ENCODE measurements at regions not wholly inside any gene's neighbourhood (a gene's known extent, or its start where the extent isn't known, plus 50 kb on each side); places are given as distances from the start of the nearest gene placed in this dataset.

DNA sequence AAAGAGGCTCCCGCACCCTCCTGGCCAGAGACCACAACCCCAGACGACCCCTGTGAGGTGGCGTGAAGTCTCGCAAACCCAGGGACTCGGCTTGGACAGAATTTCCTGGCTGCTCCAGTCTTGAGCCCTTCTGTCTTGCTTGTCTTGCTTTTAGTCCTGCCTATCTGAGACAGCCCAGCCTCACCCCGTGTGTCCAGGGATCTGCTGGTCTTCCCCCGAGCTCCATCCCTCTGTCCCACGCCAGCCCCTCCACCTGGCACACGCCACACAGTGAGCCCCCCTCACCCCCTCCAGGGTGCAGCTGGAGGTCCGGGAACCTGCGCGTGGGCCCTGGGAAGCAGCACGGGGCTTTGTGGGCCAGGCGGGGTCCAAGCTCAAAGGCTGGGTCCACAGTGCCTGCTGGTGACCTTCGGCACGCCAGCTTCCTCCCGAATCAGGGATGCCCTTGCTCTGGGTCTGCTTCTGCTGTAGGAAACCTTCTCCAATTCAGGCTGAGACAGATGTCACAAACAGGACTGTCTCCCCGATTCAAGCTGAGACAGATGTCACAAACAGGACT is 97.1 kb downstream of the SIK1 start:
- Histone ChIP-seq H3K36me3 (ENCODE audit: control insufficient read depth in 1 of 2, insufficient read depth in 2 of 2, low read length in 2 of 2) (no peaks in the 10 kb centered on the region), H3K9me3 (ENCODE audit: control insufficient read depth in 1 of 2, low read length in 2 of 2) (no peaks in the 10 kb centered on the region), H3K4me1 (ENCODE audit: control insufficient read depth in 1 of 2, insufficient read depth in 2 of 2, low read length in 2 of 2) (peaks cover 4 to 15% of the 10 kb centered on the region in 2 donors), H3K27ac (ENCODE audit: low read length) (no peak overlapping the region), H3K4me3 (ENCODE audit: low read depth in 1 of 2, low read length in 2 of 2) (no peak overlapping the region), H3K27me3 (ENCODE audit: low read depth, low read length) (no peaks in the 10 kb centered on the region)

DNA sequence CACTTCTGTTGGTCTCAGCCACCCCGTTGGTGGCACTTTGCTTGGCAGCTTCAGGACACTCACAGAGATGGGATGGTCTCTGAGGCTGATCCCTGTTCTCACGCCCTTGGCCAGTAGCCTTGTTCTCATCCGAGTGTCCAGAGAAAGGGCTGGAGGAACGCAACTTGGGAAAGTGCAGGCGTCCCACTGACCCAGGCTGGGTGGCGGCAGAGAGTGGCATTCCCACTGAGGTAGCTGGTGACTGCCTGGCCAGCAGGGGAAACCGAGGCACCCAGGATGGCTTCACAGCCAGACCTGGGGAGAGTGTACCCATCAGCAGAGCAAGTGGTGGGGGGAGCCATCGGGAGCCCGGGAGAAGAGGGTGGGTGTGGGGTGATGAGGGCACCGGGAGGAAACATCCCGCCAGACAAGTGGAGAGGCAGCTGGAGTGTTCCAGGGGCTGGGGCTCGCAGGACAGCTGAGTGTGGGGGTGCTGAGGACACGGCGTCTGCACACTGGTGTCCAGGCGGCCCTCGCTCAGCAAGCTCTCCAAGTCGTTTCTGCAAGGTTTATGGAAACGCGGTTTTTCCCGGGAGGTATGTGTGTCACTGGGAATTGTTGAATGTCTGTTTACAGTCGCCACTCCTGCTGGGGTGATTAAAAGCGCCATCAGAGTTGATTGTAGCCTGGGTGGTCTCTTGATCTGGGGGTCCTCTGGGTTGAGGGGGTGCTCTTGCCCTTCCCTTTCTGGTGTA is 97.8 kb downstream of the SIK1 start:
- Histone ChIP-seq H3K27me3 (ENCODE audit: low read depth, low read length) (no peaks in the 10 kb centered on the region), H3K27ac (ENCODE audit: low read length) (no peak overlapping the region), H3K9me3 (ENCODE audit: control insufficient read depth in 1 of 2, low read length in 2 of 2) (no peaks in the 10 kb centered on the region), H3K36me3 (ENCODE audit: control insufficient read depth in 1 of 2, insufficient read depth in 2 of 2, low read length in 2 of 2) (no peaks in the 10 kb centered on the region), H3K4me3 (ENCODE audit: low read depth in 1 of 2, low read length in 2 of 2) (no peak overlapping the region), H3K4me1 (ENCODE audit: control insufficient read depth in 1 of 2, insufficient read depth in 2 of 2, low read length in 2 of 2) (peaks cover 3 to 15% of the 10 kb centered on the region in 2 donors)

DNA sequence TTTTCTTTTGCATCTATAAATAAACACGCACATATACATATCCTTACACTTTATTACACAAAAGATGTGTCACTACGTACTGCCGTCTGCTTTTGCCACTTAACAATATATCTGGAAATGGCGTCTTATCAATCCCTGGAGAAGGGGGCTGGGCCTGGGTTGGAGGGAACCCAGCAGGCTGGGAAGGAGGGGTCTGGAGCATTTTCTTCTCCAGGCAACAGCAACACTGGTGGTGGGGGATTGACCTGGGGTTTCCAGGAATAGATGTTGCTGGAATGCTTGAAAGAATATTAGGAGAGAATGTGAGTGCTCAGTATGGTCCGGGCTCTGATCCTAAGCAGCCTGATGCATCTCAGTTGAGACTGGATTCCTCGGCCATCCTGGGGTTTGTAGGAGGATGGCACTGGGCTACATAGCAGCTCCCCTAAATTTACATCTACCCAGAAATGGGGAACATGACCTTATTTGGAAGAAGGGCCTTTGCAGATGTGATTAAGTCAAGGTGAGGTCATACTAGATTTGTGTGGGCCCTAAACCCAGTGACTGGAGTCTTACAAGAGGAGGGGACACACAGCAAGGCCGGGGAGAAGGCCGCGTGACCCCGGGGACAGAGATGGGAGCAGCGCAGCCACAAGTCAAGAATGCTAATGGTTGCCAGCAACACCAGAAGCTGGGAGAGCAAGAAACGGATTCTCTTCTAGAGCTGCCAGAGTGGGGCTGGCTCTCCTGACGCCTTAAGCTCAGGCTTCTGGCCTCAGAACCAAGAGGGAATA is 98.6 kb downstream of the SIK1 start:
- no peaks in the 10 kb centered on the region for H3K27me3 ChIP-seq (ENCODE audit: low read depth, low read length)
- no peak overlapping the region for H3K4me3 ChIP-seq (ENCODE audit: low read depth in 1 of 2, low read length in 2 of 2)
- H3K9me3 ChIP-seq (ENCODE audit: control insufficient read depth in 1 of 2, low read length in 2 of 2), result no peaks in the 10 kb centered on the region
- H3K4me1 ChIP-seq (ENCODE audit: control insufficient read depth in 1 of 2, insufficient read depth in 2 of 2, low read length in 2 of 2), result peaks cover 0 to 15% of the 10 kb centered on the region in 2 donors
- no peaks in the 10 kb centered on the region for H3K36me3 ChIP-seq (ENCODE audit: control insufficient read depth in 1 of 2, insufficient read depth in 2 of 2, low read length in 2 of 2)
- no peak overlapping the region for H3K27ac ChIP-seq (ENCODE audit: low read length)

GRCh38 chr21:43325968-43326715 is 100.8 kb downstream of the SIK1 start:
- Histone ChIP-seq H3K27ac (ENCODE audit: low read length) (no peak overlapping the region), H3K4me3 (ENCODE audit: low read depth in 1 of 2, low read length in 2 of 2) (no peak overlapping the region), H3K27me3 (ENCODE audit: low read depth, low read length) (no peaks in the 10 kb centered on the region), H3K4me1 (ENCODE audit: control insufficient read depth in 1 of 2, insufficient read depth in 2 of 2, low read length in 2 of 2) (no peaks in the 10 kb centered on the region), H3K36me3 (ENCODE audit: control insufficient read depth in 1 of 2, insufficient read depth in 2 of 2, low read length in 2 of 2) (no peaks in the 10 kb centered on the region), H3K9me3 (ENCODE audit: control insufficient read depth in 1 of 2, low read length in 2 of 2) (no peaks in the 10 kb centered on the region)

- H3K4me1 ChIP-seq (ENCODE audit: control insufficient read depth in 1 of 2, insufficient read depth in 2 of 2, low read length in 2 of 2), result no peaks in the 10 kb centered on the region
- H3K36me3 ChIP-seq (ENCODE audit: control insufficient read depth in 1 of 2, insufficient read depth in 2 of 2, low read length in 2 of 2), result no peaks in the 10 kb centered on the region
- H3K9me3 ChIP-seq (ENCODE audit: control insufficient read depth in 1 of 2, low read length in 2 of 2), result no peaks in the 10 kb centered on the region
- no peak overlapping the region for H3K27ac ChIP-seq (ENCODE audit: low read length)
- H3K4me3 ChIP-seq (ENCODE audit: low read depth in 1 of 2, low read length in 2 of 2), result no peak overlapping the region
- no peaks in the 10 kb centered on the region for H3K27me3 ChIP-seq (ENCODE audit: low read depth, low read length)
Measured at GRCh38 chr21:43325036-43325435, 101.9 kb downstream of the SIK1 start.

DNA sequence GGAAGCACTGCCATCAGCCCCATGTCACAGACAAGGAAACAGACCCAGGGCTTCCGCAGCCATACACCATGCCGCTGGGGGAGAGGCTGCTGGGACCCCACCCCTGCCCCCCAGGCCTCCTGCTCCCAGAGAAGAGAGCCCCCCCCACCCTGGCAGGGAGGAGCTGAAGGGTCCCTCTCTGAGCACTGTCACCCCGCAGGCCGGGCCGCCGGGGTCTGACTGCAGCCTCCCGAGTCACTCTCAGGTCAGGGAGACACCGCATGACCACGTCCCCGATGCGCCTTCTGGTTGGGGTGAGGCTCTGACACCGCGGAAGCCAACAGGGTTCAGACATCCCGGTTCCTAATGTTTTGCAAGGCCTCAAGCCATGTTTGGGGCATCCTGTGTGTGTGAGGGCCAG is 102.3 kb downstream of the SIK1 start:
- no peak overlapping the region for H3K27ac ChIP-seq (ENCODE audit: low read length)

DNA sequence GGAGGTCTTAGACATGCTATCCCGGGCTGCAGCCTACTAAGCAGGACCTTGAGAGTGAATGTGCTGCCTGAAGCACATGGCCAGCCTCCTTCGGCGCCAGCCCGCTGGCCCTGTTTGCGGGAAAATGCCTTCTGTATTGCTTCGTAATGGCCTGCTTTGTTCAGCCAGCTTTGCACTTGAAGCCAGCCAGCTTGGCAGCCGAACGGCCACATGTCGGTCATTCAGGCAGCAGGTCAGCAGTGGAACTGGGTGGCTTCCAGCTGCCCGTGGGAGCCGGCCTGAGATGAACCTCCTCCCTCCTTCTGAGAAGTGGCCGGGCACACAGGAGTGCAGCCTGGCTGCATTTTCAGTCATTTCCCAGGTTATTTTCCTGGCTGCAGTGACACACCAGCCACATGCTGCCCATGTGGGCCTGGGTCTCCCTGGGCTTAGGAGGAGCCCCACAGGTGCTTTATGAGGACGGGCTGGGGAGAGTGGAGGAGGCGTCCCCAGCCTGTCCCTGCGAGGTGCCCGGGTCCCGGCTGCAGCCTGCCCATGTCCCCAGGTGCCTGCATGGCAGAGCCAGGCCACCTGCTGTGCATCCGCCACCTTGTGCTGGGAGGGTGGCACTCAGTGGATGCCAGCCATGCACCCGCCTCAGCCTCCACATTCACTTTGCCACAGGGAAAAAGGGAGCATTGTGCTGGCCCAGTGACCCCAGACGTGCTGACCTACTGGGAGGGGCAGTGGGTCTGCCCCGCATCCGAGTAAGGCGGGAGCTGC is 103.5 kb downstream of the SIK1 start:
- Histone ChIP-seq H3K36me3 (ENCODE audit: control insufficient read depth in 1 of 2, insufficient read depth in 2 of 2, low read length in 2 of 2) (no peaks in the 10 kb centered on the region), H3K4me1 (ENCODE audit: control insufficient read depth in 1 of 2, insufficient read depth in 2 of 2, low read length in 2 of 2) (peaks cover 0 to 7% of the 10 kb centered on the region in 2 donors), H3K27me3 (ENCODE audit: low read depth, low read length) (no peaks in the 10 kb centered on the region), H3K9me3 (ENCODE audit: control insufficient read depth in 1 of 2, low read length in 2 of 2) (no peaks in the 10 kb centered on the region), H3K27ac (ENCODE audit: low read length) (no peak overlapping the region), H3K4me3 (ENCODE audit: low read depth in 1 of 2, low read length in 2 of 2) (no peak overlapping the region)

More for the DNA sequence above, 102.3 kb downstream of the SIK1 start:
- Histone ChIP-seq H3K9me3 (ENCODE audit: control insufficient read depth in 1 of 2, low read length in 2 of 2) (no peaks in the 10 kb centered on the region), H3K36me3 (ENCODE audit: control insufficient read depth in 1 of 2, insufficient read depth in 2 of 2, low read length in 2 of 2) (no peaks in the 10 kb centered on the region), H3K4me1 (ENCODE audit: control insufficient read depth in 1 of 2, insufficient read depth in 2 of 2, low read length in 2 of 2) (no peaks in the 10 kb centered on the region), H3K27me3 (ENCODE audit: low read depth, low read length) (no peaks in the 10 kb centered on the region), H3K4me3 (ENCODE audit: low read depth in 1 of 2, low read length in 2 of 2) (no peak overlapping the region)

- Histone ChIP-seq H3K9me3 (ENCODE audit: control insufficient read depth in 1 of 2, low read length in 2 of 2) (peaks cover 0 to 3% of the 10 kb centered on the region in 2 donors), H3K27me3 (ENCODE audit: low read depth, low read length) (no peaks in the 10 kb centered on the region), H3K27ac (ENCODE audit: low read length) (no peak overlapping the region), H3K4me1 (ENCODE audit: control insufficient read depth in 1 of 2, insufficient read depth in 2 of 2, low read length in 2 of 2) (peaks cover 0 to 7% of the 10 kb centered on the region in 2 donors), H3K4me3 (ENCODE audit: low read depth in 1 of 2, low read length in 2 of 2) (no peak overlapping the region), H3K36me3 (ENCODE audit: control insufficient read depth in 1 of 2, insufficient read depth in 2 of 2, low read length in 2 of 2) (no peaks in the 10 kb centered on the region)
Measured at GRCh38 chr21:43322805-43323204, 104.1 kb downstream of the SIK1 start.

DNA sequence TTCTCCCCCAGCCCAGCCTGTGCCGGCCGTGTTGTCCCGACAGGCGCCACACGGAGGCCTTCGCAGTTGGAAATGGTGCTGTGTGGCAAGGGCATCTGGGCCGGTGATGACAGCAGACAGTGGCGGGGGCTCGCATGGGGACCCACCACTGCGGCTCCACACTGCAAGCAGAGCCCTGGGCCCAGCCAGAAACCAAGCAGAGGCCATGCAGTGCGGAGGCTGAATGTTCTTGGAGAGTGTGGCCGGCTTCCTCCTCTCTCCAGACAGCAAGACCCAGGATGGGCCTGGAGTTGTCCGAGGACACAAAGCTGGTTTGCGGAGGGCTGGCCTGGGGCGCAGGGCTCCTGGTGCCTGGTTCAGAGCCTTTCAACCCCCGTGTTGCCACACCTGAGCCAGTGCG is 104.6 kb downstream of the SIK1 start:
- H3K9me3 ChIP-seq (ENCODE audit: control insufficient read depth in 1 of 2, low read length in 2 of 2), result peaks cover 0 to 3% of the 10 kb centered on the region in 2 donors
- H3K27ac ChIP-seq (ENCODE audit: low read length), result no peak overlapping the region
- H3K27me3 ChIP-seq (ENCODE audit: low read depth, low read length), result no peaks in the 10 kb centered on the region
- H3K4me1 ChIP-seq (ENCODE audit: control insufficient read depth in 1 of 2, insufficient read depth in 2 of 2, low read length in 2 of 2), result peaks cover 0 to 7% of the 10 kb centered on the region in 2 donors
- H3K36me3 ChIP-seq (ENCODE audit: control insufficient read depth in 1 of 2, insufficient read depth in 2 of 2, low read length in 2 of 2), result no peaks in the 10 kb centered on the region
- no peak overlapping the region for H3K4me3 ChIP-seq (ENCODE audit: low read depth in 1 of 2, low read length in 2 of 2)

DNA sequence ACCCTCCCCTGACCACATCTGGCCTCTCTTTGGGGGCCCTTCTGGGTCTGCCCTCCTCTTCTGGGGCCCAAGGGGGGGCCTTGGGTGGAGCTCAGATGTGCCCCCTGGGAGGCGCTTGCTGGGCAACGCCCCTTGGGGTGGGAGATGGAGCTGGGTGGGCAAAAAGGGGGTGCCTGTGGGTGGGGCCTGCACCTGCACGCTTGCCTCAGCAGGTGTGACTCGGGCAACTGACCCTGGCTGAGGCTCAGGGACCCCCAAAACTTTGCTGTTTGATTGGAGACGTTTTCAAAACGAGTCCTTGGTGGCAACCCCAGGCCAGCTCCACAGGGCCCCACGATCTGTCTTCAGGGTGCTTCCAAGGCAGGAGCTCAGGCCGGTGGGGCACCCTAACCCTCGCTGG is 105.3 kb downstream of the SIK1 start:
- Histone ChIP-seq H3K4me1 (ENCODE audit: control insufficient read depth in 1 of 2, insufficient read depth in 2 of 2, low read length in 2 of 2) (peaks cover 0 to 7% of the 10 kb centered on the region in 2 donors), H3K4me3 (ENCODE audit: low read depth in 1 of 2, low read length in 2 of 2) (no peak overlapping the region), H3K36me3 (ENCODE audit: control insufficient read depth in 1 of 2, insufficient read depth in 2 of 2, low read length in 2 of 2) (no peaks in the 10 kb centered on the region), H3K27ac (ENCODE audit: low read length) (no peak overlapping the region), H3K27me3 (ENCODE audit: low read depth, low read length) (no peaks in the 10 kb centered on the region), H3K9me3 (ENCODE audit: control insufficient read depth in 1 of 2, low read length in 2 of 2) (peaks cover 0 to 3% of the 10 kb centered on the region in 2 donors)

All from muscle layer of duodenum (tissue), 2 donors.